ENCODE measurements at regions not wholly inside any gene's neighbourhood (a gene's known extent, or its start where the extent isn't known, plus 50 kb on each side); places are given as distances from the start of the nearest gene placed in this dataset.

GRCh38 chr15:38684440-38685010 is 119.9 kb upstream of the RASGRP1 start:
- in situ Hi-C loops (cut with HindIII; ENCODE audit: low pct_unique_long_range_greater_than_20kb, low sequenced_read_pairs) = no loop called here

GRCh38 chr15:38685686-38686339 is 121.2 kb upstream of the RASGRP1 start:
- in situ Hi-C loops (cut with HindIII; ENCODE audit: low pct_unique_long_range_greater_than_20kb, low sequenced_read_pairs) = no loop called here
- no peak for TF ChIP-seq JUND (IDR thresholded peaks at IDR 0.05; ENCODE audit: low read depth)
- no peak for DNase-seq (ENCODE audit: low read depth in 1 of 2, low spot score in 1 of 2)

More at GRCh38 chr15:38684440-38685010, 119.9 kb upstream of the RASGRP1 start:
- no peak for DNase-seq (ENCODE audit: low read depth in 1 of 2, low spot score in 1 of 2)
- no peak for TF ChIP-seq JUND (IDR thresholded peaks at IDR 0.05; ENCODE audit: low read depth)

GRCh38 chr15:38687340-38687739 is 122.7 kb upstream of the RASGRP1 start:
- TF ChIP-seq JUND (IDR thresholded peaks at IDR 0.05; ENCODE audit: low read depth) = no peak
- no peak for DNase-seq (ENCODE audit: low read depth in 1 of 2, low spot score in 1 of 2)
- in situ Hi-C loops (cut with HindIII; ENCODE audit: low pct_unique_long_range_greater_than_20kb, low sequenced_read_pairs) = no loop called here

GRCh38 chr15:38687775-38688495 is 123.3 kb upstream of the RASGRP1 start:
- no peak for TF ChIP-seq JUND (IDR thresholded peaks at IDR 0.05; ENCODE audit: low read depth)
- DNase-seq (ENCODE audit: low read depth in 1 of 2, low spot score in 1 of 2) = no peak
- in situ Hi-C loops (cut with HindIII; ENCODE audit: low pct_unique_long_range_greater_than_20kb, low sequenced_read_pairs) = no loop called here

- in situ Hi-C loops (cut with HindIII; ENCODE audit: low pct_unique_long_range_greater_than_20kb, low sequenced_read_pairs) = no loop called here
- no peak for TF ChIP-seq JUND (IDR thresholded peaks at IDR 0.05; ENCODE audit: low read depth)
- DNase-seq (ENCODE audit: low read depth in 1 of 2, low spot score in 1 of 2) = no peak
Measured at GRCh38 chr15:38688761-38689160, 124.1 kb upstream of the RASGRP1 start.

- DNase-seq (ENCODE audit: low read depth in 1 of 2, low spot score in 1 of 2) = no peak
- in situ Hi-C loops (cut with HindIII; ENCODE audit: low pct_unique_long_range_greater_than_20kb, low sequenced_read_pairs) = no loop called here
- TF ChIP-seq JUND (IDR thresholded peaks at IDR 0.05; ENCODE audit: low read depth) = no peak
Measured at GRCh38 chr15:38689522-38689921, 124.9 kb upstream of the RASGRP1 start.

GRCh38 chr15:38690216-38690615 is 125.6 kb upstream of the RASGRP1 start:
- in situ Hi-C loops (cut with HindIII; ENCODE audit: low pct_unique_long_range_greater_than_20kb, low sequenced_read_pairs) = no loop called here
- no peak for DNase-seq (ENCODE audit: low read depth in 1 of 2, low spot score in 1 of 2)
- no peak for TF ChIP-seq JUND (IDR thresholded peaks at IDR 0.05; ENCODE audit: low read depth)

- no peak for TF ChIP-seq JUND (IDR thresholded peaks at IDR 0.05; ENCODE audit: low read depth)
- in situ Hi-C loops (cut with HindIII; ENCODE audit: low pct_unique_long_range_greater_than_20kb, low sequenced_read_pairs) = no loop called here
- peak; percentile 19 to 84 for DNase-seq (ENCODE audit: low read depth in 1 of 2, low spot score in 1 of 2)
Measured at GRCh38 chr15:38690719-38691332, 126.2 kb upstream of the RASGRP1 start.

GRCh38 chr15:38691377-38691776 is 126.8 kb upstream of the RASGRP1 start:
- in situ Hi-C loops (cut with HindIII; ENCODE audit: low pct_unique_long_range_greater_than_20kb, low sequenced_read_pairs) = no loop called here
- DNase-seq (ENCODE audit: low read depth in 1 of 2, low spot score in 1 of 2) = no peak
- TF ChIP-seq JUND (IDR thresholded peaks at IDR 0.05; ENCODE audit: low read depth) = no peak

- in situ Hi-C loops (cut with HindIII; ENCODE audit: low pct_unique_long_range_greater_than_20kb, low sequenced_read_pairs) = no loop called here
- DNase-seq (ENCODE audit: low read depth in 1 of 2, low spot score in 1 of 2) = no peak
Measured at GRCh38 chr15:38691965-38692788, 127.6 kb upstream of the RASGRP1 start.

GRCh38 chr15:38692789-38693062 is 128.1 kb upstream of the RASGRP1 start:
- no peak for DNase-seq (ENCODE audit: low read depth in 1 of 2, low spot score in 1 of 2)
- no peak for TF ChIP-seq JUND (IDR thresholded peaks at IDR 0.05; ENCODE audit: low read depth)
- in situ Hi-C loops (cut with HindIII; ENCODE audit: low pct_unique_long_range_greater_than_20kb, low sequenced_read_pairs) = no loop called here

More at GRCh38 chr15:38691965-38692788, 127.6 kb upstream of the RASGRP1 start:
- no peak for TF ChIP-seq JUND (IDR thresholded peaks at IDR 0.05; ENCODE audit: low read depth)
